ENCODE measurements at regions not wholly inside any gene's neighbourhood (a gene's known extent, or its start where the extent isn't known, plus 50 kb on each side); places are given as distances from the start of the nearest gene placed in this dataset.

DNA sequence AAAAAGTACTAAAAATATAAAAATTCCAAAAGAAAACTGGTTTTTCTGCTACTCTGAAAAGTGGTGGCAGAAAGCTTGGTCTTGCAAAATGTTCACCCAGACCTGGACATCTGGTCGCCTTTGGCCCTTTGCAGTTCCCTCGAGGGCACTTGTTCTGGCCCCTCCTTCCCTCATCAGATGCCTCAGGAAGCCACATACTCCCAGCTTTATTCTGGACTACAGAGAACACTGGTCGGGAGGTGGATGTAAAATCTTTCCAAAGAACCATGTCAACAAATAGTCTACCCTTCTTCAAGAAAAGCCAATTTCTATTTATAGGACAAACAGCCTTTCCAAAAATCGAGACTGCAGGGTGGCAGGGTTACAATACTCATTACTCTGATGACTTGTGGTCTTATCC, 726.1 kb downstream of the TNS3 start:
- POLR2A ChIA-PET, result no interaction called here
- no peaks in the 10 kb centered on the region for H3K36me3 ChIP-seq (ENCODE audit: control insufficient read depth, insufficient read depth, low read length)
- DNase-seq (ENCODE audit: low read depth), result no peak
- no peak overlapping the region for H3K4me3 ChIP-seq (ENCODE audit: low read depth, low read length)
- CTCF ChIA-PET, result interaction anchor here (0.7 kb wide), 1 partner anchor 31 kb away, joined by 4 read pairs; no protein-coding TSS in a partner anchor
- no peaks in the 10 kb centered on the region for H3K27me3 ChIP-seq (ENCODE audit: control insufficient read depth, insufficient read depth, low read length)
- TF ChIP-seq, protein P1, sequence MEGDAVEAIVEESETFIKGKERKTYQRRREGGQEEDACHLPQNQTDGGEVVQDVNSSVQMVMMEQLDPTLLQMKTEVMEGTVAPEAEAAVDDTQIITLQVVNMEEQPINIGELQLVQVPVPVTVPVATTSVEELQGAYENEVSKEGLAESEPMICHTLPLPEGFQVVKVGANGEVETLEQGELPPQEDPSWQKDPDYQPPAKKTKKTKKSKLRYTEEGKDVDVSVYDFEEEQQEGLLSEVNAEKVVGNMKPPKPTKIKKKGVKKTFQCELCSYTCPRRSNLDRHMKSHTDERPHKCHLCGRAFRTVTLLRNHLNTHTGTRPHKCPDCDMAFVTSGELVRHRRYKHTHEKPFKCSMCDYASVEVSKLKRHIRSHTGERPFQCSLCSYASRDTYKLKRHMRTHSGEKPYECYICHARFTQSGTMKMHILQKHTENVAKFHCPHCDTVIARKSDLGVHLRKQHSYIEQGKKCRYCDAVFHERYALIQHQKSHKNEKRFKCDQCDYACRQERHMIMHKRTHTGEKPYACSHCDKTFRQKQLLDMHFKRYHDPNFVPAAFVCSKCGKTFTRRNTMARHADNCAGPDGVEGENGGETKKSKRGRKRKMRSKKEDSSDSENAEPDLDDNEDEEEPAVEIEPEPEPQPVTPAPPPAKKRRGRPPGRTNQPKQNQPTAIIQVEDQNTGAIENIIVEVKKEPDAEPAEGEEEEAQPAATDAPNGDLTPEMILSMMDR (IDR thresholded peaks at IDR 0.05; ENCODE audit: insufficient read depth, low read depth, low read length), result no peak

DNA sequence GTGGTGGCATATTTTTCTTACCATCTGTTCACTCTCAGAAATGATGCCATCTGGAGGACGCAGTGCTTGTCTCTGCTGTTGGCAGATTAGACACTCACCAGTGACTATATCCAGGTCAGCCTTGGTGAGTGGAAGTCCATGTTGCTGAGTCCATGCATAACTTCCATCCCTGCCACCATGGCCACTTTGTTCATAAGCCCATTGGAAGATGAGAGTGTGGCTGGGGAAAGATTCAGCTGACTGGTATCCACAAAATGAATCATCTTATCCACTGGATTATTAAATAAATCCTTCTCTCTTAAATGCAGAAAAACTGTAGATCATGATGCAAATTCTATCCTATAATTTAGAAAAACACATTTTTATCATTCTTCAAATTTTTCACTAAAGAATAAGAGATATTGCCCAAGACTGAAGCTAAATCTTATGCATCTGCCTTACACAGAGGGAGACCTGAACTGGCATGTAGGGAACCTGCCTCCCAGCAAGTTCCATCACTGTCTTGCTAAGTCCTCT, 726.9 kb downstream of the TNS3 start:
- CTCF ChIA-PET, result interaction anchor here (0.7 to 1.2 kb wide), 3 partner anchors 32 to 178 kb away, joined by 3 to 4 read pairs (median 3); no protein-coding TSS in a partner anchor
- Histone ChIP-seq H3K36me3 (ENCODE audit: control insufficient read depth, insufficient read depth, low read length) (no peaks in the 10 kb centered on the region), H3K27me3 (ENCODE audit: control insufficient read depth, insufficient read depth, low read length) (no peaks in the 10 kb centered on the region), H3K4me3 (ENCODE audit: low read depth, low read length) (no peak overlapping the region)
- peak; percentile 73 for DNase-seq (ENCODE audit: low read depth)
- POLR2A ChIA-PET, result interaction anchor here (0.6 kb wide), 1 partner anchor 296 kb away, joined by 3 read pairs; no protein-coding TSS in a partner anchor
- TF ChIP-seq, protein P1 (IDR thresholded peaks at IDR 0.05; ENCODE audit: insufficient read depth, low read depth, low read length), result no peak

DNA sequence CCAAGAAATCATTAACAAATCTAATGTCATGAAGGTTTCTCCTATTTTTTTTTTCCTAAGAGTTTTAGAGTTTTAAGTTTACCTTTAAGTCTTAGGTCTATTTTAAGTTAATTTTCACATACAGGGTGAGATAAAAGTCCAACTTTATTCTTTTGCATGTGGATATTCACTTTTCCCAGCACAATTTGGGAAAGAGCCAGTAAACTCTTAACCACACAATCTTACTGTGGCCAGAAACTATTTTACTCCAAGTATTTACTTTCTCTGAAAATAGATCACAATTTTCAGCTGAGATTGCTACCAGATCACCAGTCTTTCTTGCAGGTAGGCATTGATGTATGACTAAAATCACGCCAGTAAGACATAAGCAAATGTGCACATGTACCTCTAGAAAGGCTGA, 728.5 kb downstream of the TNS3 start:
- TF ChIP-seq, protein P1 (IDR thresholded peaks at IDR 0.05; ENCODE audit: insufficient read depth, low read depth, low read length), result no peak
- Histone ChIP-seq H3K27me3 (ENCODE audit: control insufficient read depth, insufficient read depth, low read length) (no peaks in the 10 kb centered on the region), H3K36me3 (ENCODE audit: control insufficient read depth, insufficient read depth, low read length) (no peaks in the 10 kb centered on the region), H3K4me3 (ENCODE audit: low read depth, low read length) (no peak overlapping the region)
- POLR2A ChIA-PET, result no interaction called here
- CTCF ChIA-PET, result no interaction called here
- no peak for DNase-seq (ENCODE audit: low read depth)

DNA sequence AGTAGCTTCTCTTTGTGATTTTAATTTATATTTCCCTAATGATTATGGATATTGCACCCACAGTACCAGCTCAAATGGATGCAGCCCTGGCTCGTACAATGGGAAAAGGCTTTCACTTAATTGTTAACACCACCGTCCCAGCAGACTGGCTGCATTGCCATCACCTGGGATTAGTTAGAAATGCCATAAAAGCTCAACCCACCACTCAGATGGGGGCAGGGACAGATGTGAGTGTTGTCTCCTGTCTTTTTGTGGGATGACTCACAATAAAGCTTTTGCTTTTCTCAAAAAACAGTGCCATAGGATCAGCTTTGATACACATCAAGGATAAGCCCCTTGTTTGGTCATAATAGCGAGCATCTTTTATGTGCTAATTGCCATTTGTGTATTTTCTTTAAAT, 729.1 kb downstream of the TNS3 start:
- POLR2A ChIA-PET, result no interaction called here
- CTCF ChIA-PET, result no interaction called here
- DNase-seq (ENCODE audit: low read depth), result no peak
- Histone ChIP-seq H3K36me3 (ENCODE audit: control insufficient read depth, insufficient read depth, low read length) (no peaks in the 10 kb centered on the region), H3K4me3 (ENCODE audit: low read depth, low read length) (no peak overlapping the region), H3K27me3 (ENCODE audit: control insufficient read depth, insufficient read depth, low read length) (no peaks in the 10 kb centered on the region)
- TF ChIP-seq, protein P1 (IDR thresholded peaks at IDR 0.05; ENCODE audit: insufficient read depth, low read depth, low read length), result no peak

DNA sequence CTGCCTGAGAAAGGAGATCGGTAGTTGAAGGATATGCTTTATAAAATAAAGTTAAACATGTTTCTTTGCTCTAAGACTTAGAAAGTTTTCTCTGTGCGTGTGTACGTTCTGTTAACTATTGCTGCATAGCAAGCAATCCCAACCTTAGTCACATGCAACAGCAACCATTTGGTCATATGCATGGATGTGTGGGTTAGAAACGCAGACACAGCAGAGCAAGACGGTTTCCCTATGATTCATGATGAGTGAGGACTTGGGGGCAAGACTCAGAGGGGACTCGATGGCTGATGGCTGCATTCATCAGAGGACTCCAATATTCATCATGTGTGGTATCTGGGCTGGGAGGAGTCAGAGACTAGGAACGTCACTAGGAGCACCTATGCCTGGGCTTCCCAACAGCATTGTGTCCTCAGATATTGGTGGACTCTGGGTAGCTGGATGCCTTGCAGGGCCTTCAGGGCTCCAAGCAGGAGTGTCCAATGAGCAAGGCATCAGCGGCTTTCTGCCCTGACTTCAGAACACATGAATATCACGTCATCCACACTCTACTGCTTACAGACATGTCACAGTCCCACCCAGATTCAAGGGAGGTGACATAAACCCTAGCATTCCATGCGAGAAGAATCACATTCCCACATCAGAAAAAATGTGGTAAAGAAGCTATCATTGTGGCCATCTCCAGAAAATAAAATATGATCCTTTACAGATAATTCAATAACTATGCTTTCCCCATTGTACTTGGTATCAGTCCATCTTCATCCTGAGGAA, 731.2 kb downstream of the TNS3 start:
- ChIA-PET CTCF (interaction anchor here (0.6 to 1.3 kb wide), 2 partner anchors 64 to 75 kb away, joined by 3 to 4 read pairs; no protein-coding TSS in a partner anchor), POLR2A (no interaction called here)
- Histone ChIP-seq H3K36me3 (ENCODE audit: control insufficient read depth, insufficient read depth, low read length) (no peaks in the 10 kb centered on the region), H3K27me3 (ENCODE audit: control insufficient read depth, insufficient read depth, low read length) (no peaks in the 10 kb centered on the region), H3K4me3 (ENCODE audit: low read depth, low read length) (no peak overlapping the region)
- TF ChIP-seq, protein P1 (IDR thresholded peaks at IDR 0.05; ENCODE audit: insufficient read depth, low read depth, low read length), result no peak
- no peak for DNase-seq (ENCODE audit: low read depth)
